ENCODE measurements at regions not wholly inside any gene's neighbourhood (a gene's known extent, or its start where the extent isn't known, plus 50 kb on each side); places are given as distances from the start of the nearest gene placed in this dataset.
"Not testable (repeated sequence)": the region's sequence is repeated elsewhere in the genome, so short reads cannot be mapped to it uniquely, and the experiment has no call there.

DNA sequence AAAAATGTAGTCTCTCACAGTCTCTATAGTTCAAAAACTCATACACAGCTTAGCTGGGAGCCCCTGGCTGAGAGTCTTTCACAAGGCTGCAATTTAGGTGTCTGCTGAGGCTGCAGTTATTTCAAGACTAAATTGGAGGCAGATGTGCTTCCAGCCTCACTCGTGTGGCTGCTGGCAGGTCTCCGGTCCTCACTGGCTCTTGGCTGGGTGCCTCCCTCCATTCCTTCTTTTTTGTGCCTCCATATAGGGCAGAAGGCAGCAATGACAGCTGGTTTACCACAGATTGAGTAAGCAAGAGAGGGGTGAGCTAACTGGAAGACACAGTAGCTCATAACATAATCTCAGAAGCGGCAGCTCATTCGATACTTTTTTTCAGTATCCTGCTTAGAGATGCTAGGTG, 2167.7 kb upstream of the WWC1 start:
- H3K4me3 ChIP-seq (replicated peaks; ENCODE audit: low read depth, low read length), result no peak overlapping the region
- TF ChIP-seq, protein P1, sequence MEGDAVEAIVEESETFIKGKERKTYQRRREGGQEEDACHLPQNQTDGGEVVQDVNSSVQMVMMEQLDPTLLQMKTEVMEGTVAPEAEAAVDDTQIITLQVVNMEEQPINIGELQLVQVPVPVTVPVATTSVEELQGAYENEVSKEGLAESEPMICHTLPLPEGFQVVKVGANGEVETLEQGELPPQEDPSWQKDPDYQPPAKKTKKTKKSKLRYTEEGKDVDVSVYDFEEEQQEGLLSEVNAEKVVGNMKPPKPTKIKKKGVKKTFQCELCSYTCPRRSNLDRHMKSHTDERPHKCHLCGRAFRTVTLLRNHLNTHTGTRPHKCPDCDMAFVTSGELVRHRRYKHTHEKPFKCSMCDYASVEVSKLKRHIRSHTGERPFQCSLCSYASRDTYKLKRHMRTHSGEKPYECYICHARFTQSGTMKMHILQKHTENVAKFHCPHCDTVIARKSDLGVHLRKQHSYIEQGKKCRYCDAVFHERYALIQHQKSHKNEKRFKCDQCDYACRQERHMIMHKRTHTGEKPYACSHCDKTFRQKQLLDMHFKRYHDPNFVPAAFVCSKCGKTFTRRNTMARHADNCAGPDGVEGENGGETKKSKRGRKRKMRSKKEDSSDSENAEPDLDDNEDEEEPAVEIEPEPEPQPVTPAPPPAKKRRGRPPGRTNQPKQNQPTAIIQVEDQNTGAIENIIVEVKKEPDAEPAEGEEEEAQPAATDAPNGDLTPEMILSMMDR (IDR thresholded peaks at IDR 0.05; ENCODE audit: insufficient read depth, low read length, poor library complexity, severe bottlenecking), result no peak
- no peaks in the 10 kb centered on the region for H3K27me3 ChIP-seq (replicated peaks; ENCODE audit: control insufficient read depth, insufficient read depth, low read length)
- no peak for DNase-seq (ENCODE audit: extremely low read depth, insufficient read length)
- H3K36me3 ChIP-seq (ENCODE audit: control insufficient read depth, insufficient read depth, low read length), result no peaks in the 10 kb centered on the region

DNA sequence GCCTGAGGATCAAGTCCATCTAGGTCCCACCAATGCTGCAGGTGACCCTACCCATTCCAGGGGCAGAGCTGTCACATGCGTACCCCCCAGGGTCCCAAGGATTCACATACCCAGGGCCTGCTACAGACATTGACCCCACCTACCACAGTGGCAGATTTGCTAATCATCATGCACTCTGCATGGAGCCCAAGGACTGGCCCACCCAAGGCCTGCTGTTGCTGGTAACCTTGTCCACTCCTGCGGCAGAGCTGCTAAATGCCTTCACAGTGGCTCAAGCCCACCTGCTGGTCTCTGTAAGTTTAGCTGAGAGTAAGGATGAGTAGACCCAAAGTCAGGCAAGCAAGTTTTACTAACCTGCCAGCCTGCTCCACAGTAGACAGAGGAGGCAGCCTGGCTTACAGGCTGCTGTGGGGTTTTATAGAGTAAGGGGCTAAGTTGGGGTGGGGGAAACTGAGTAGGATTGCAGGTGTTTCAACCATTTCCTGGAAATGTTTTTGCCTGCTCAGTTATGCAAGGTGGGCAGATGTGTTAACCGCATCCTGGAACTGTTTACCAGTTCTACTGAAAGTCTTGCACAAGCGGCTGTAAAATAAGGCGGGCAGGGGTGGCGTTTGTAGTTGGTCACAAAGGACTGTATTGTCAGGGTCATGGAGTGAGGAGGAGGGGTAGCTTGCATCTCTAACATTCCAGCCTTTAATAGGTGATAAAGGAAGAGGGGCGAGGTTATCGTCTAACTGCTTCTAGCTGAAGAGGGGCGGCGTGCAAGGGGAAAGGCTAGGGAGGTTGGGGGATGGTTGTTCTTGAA, 2163.5 kb upstream of the WWC1 start:
- H3K4me3 ChIP-seq (replicated peaks; ENCODE audit: low read depth, low read length), result no peak overlapping the region
- no peaks in the 10 kb centered on the region for H3K27me3 ChIP-seq (replicated peaks; ENCODE audit: control insufficient read depth, insufficient read depth, low read length)
- DNase-seq (ENCODE audit: extremely low read depth, insufficient read length), result no peak
- TF ChIP-seq, protein P1 (IDR thresholded peaks at IDR 0.05; ENCODE audit: insufficient read depth, low read length, poor library complexity, severe bottlenecking), result no peak
- no peaks in the 10 kb centered on the region for H3K36me3 ChIP-seq (ENCODE audit: control insufficient read depth, insufficient read depth, low read length)

DNA sequence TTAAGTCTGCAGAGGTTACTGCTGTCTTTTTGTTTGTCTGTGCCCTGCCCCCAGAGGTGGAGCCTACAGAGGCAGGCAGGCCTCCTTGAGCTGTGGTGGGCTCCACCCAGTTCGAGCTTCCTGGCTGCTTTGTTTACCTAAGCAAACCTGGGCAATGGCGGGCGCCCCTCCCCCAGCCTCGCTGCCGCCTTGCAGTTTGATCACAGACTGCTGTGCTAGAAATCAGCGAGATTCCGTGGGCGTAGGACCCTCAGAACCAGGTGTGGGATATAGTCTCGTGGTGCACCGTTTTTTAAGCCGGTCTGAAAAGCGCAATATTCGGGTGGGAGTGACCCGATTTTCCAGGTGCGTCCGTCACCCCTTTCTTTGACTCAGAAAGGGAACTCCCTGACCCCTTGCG, 2146.3 kb upstream of the WWC1 start:
- H3K4me3 ChIP-seq (replicated peaks; ENCODE audit: low read depth, low read length); H3K36me3 ChIP-seq (ENCODE audit: control insufficient read depth, insufficient read depth, low read length); DNase-seq (ENCODE audit: extremely low read depth, insufficient read length): not testable (repeated sequence)

DNA sequence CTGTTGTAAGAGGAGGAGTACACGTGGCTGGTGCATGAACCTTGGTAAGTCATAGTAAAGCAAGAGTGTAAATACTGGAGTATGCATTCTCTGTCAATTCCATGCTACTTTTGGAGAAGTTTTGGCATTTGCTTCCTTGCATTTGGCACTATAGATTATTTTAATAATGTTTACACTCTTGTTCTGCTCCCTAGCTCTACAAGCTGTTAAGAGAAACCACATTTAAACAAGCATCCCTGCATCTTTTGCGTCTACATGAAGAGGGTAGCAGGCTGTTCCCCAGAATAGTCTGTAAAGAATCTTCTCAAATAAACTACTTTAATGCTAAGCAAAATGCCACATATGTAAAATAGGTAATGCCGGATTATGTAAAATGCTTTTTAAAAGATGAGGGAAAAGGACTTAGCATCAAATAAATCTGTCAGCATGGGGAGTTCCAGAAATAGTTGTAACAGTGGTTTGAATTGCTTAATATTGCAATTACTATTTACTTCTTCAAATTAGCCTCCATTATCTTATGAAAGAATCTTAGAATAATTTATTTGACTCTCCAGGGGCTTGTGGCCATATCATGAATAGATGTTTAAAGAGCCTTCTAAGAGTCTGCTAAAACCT, 2127.3 kb upstream of the WWC1 start:
- TF ChIP-seq, protein P1 (IDR thresholded peaks at IDR 0.05; ENCODE audit: insufficient read depth, low read length, poor library complexity, severe bottlenecking), result no peak
- Histone ChIP-seq H3K4me3 (replicated peaks; ENCODE audit: low read depth, low read length) (no peak overlapping the region), H3K27me3 (replicated peaks; ENCODE audit: control insufficient read depth, insufficient read depth, low read length) (no peaks in the 10 kb centered on the region), H3K36me3 (ENCODE audit: control insufficient read depth, insufficient read depth, low read length) (no peaks in the 10 kb centered on the region)
- DNase-seq (ENCODE audit: extremely low read depth, insufficient read length), result no peak

More for the DNA sequence above, 2146.3 kb upstream of the WWC1 start:
- H3K27me3 ChIP-seq (replicated peaks; ENCODE audit: control insufficient read depth, insufficient read depth, low read length), result not testable (repeated sequence)

DNA sequence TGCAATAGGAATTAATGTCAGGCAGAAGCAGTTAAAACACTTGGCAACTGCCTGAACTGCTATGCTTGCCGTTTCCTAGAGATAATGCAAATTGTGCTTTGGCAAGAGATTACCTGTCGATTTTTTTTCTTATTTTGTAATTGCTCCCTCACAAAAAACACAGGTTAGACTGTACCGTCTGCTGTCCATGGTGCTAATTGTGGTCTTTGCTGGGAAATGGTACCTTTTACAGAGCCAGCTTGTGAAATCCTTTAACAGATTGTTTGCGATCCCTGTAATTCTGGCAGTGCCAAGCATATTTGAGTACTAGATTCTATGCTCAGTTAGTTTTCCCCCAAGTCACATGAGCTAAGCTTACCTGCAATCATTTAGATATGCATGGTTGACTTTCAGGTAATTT, 2125.8 kb upstream of the WWC1 start:
- no peak for DNase-seq (ENCODE audit: extremely low read depth, insufficient read length)
- TF ChIP-seq, protein P1 (IDR thresholded peaks at IDR 0.05; ENCODE audit: insufficient read depth, low read length, poor library complexity, severe bottlenecking), result no peak
- Histone ChIP-seq H3K36me3 (ENCODE audit: control insufficient read depth, insufficient read depth, low read length) (no peaks in the 10 kb centered on the region), H3K27me3 (replicated peaks; ENCODE audit: control insufficient read depth, insufficient read depth, low read length) (no peaks in the 10 kb centered on the region), H3K4me3 (replicated peaks; ENCODE audit: low read depth, low read length) (no peak overlapping the region)

DNA sequence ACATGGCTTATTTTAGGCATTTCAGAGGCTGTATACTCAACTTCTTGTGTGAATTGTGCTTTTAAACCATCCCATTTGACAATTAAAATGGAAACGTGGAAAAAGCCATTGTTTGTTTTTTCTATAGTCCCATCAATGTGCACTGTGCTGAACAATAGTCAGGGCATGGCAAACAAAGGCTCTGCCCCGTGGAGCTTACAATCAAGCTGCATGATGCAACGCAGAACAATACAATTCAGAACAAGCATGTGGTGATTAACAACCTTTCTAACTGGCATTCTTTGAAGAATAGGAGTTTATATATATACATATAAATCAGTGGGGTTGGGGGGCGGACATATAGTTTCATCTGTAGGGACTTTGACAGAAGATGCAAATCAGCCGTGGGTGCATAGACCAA, 2125.4 kb upstream of the WWC1 start:
- Histone ChIP-seq H3K27me3 (replicated peaks; ENCODE audit: control insufficient read depth, insufficient read depth, low read length) (no peaks in the 10 kb centered on the region), H3K36me3 (ENCODE audit: control insufficient read depth, insufficient read depth, low read length) (no peaks in the 10 kb centered on the region), H3K4me3 (replicated peaks; ENCODE audit: low read depth, low read length) (no peak overlapping the region)
- TF ChIP-seq, protein P1 (IDR thresholded peaks at IDR 0.05; ENCODE audit: insufficient read depth, low read length, poor library complexity, severe bottlenecking), result no peak
- no peak for DNase-seq (ENCODE audit: extremely low read depth, insufficient read length)
